PC-3 (cell line): ENCODE measurements at regions not wholly inside any gene's neighbourhood (a gene's known extent, or its start where the extent isn't known, plus 50 kb on each side); places are given as distances from the start of the nearest gene placed in this dataset.

Experiments used
- CTCF ChIP-seq: fragments of 300-600 bp; sonication (generic); conservative IDR thresholded peaks from 2 replicates; pipeline ENCODE4 v1.5.1; 2017; ENCODE audit warnings: antibody characterized with exemption, low read depth, mild to moderate bottlenecking, low read length
- EZH2 ChIP-seq: fragments of 300-600 bp; sonication (generic); IDR thresholded peaks from one replicate; pipeline ENCODE4 v1.6.1; 2017; ENCODE audit warnings: antibody characterized with exemption, mild to moderate bottlenecking, low read length; ENCODE audit not compliant: unreplicated experiment

GRCh38 chr4:28723371-28723770 is 1862.7 kb downstream of the STIM2 start:
- no peak for TF ChIP-seq CTCF
- TF ChIP-seq EZH2 = no peak
